ENCODE measurements at regions not wholly inside any gene's neighbourhood (a gene's known extent, or its start where the extent isn't known, plus 50 kb on each side); places are given as distances from the start of the nearest gene placed in this dataset.

- TF ChIP-seq POLR2A (IDR thresholded peaks at IDR 0.05) = no peak
- no peak for TF ChIP-seq CTCF (IDR thresholded peaks at IDR 0.05)
Observed at GRCh38 chr5:116738239-116738614, 163.6 kb upstream of the SEMA6A start.

All from Peyer's patch (tissue), 4 donors.